ENCODE measurements at regions not wholly inside any gene's neighbourhood (a gene's known extent, or its start where the extent isn't known, plus 50 kb on each side); places are given as distances from the start of the nearest gene placed in this dataset.

GRCh38 chr5:2385818-2386217 is 365.7 kb downstream of the IRX2 start:
- TF ChIP-seq, protein P1, sequence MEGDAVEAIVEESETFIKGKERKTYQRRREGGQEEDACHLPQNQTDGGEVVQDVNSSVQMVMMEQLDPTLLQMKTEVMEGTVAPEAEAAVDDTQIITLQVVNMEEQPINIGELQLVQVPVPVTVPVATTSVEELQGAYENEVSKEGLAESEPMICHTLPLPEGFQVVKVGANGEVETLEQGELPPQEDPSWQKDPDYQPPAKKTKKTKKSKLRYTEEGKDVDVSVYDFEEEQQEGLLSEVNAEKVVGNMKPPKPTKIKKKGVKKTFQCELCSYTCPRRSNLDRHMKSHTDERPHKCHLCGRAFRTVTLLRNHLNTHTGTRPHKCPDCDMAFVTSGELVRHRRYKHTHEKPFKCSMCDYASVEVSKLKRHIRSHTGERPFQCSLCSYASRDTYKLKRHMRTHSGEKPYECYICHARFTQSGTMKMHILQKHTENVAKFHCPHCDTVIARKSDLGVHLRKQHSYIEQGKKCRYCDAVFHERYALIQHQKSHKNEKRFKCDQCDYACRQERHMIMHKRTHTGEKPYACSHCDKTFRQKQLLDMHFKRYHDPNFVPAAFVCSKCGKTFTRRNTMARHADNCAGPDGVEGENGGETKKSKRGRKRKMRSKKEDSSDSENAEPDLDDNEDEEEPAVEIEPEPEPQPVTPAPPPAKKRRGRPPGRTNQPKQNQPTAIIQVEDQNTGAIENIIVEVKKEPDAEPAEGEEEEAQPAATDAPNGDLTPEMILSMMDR (conservative IDR thresholded peaks at IDR 0.05; ENCODE audit: low read depth, low read length): no peak
- no peak for TF ChIP-seq EZH2 (IDR thresholded peaks at IDR 0.05; ENCODE audit: low read length, unreplicated experiment)
- no peak for TF ChIP-seq EZH2phosphoT487 (IDR thresholded peaks at IDR 0.05; ENCODE audit: borderline replicate concordance, low read length)
